H7 (cell line): ENCODE measurements at regions not wholly inside any gene's neighbourhood (a gene's known extent, or its start where the extent isn't known, plus 50 kb on each side); places are given as distances from the start of the nearest gene placed in this dataset.

Experiments
- DNase-seq: peaks from one replicate; pipeline ENCODE4 v3.0.0; 2012
- H3K27me3 ChIP-seq: 2 replicates; pipeline ENCODE4 v1.6.0; 2011; ENCODE audit warnings: mild to moderate bottlenecking, low read length; ENCODE audit not compliant: control insufficient read depth, insufficient read depth
- H3K36me3 ChIP-seq: replicated peaks from 2 replicates; pipeline ENCODE4 v1.5.1; 2011; ENCODE audit warnings: low read length; ENCODE audit not compliant: control insufficient read depth, insufficient read depth
- H3K4me3 ChIP-seq: 2 replicates; pipeline ENCODE4 v1.5.1; 2011; ENCODE audit warnings: low read depth, mild to moderate bottlenecking, control low read depth, low read length, moderate library complexity; ENCODE audit not compliant: insufficient read depth

- no peaks in the 10 kb centered on the region for H3K27me3 ChIP-seq
- H3K4me3 ChIP-seq = no peak overlapping the region
- H3K36me3 ChIP-seq = no peaks in the 10 kb centered on the region
- DNase-seq = no peak
Measured at GRCh38 chr12:59887178-59887577, 291.3 kb downstream of the SLC16A7 start.

GRCh38 chr12:59890896-59891579 is 295.2 kb downstream of the SLC16A7 start:
- Histone ChIP-seq H3K27me3 (no peaks in the 10 kb centered on the region), H3K36me3 (no peaks in the 10 kb centered on the region), H3K4me3 (no peak overlapping the region)
- DNase-seq = no peak

GRCh38 chr12:59895166-59895775 is 299.4 kb downstream of the SLC16A7 start:
- no peak for DNase-seq
- H3K27me3 ChIP-seq = no peaks in the 10 kb centered on the region

GRCh38 chr12:59904874-59905521 is 309.2 kb downstream of the SLC16A7 start:
- no peaks in the 10 kb centered on the region for H3K27me3 ChIP-seq
- no peak for DNase-seq
- H3K4me3 ChIP-seq = no peak overlapping the region
- H3K36me3 ChIP-seq = no peaks in the 10 kb centered on the region

More at GRCh38 chr12:59895166-59895775, 299.4 kb downstream of the SLC16A7 start:
- Histone ChIP-seq H3K4me3 (no peak overlapping the region), H3K36me3 (no peaks in the 10 kb centered on the region)

GRCh38 chr12:59911516-59911915 is 315.7 kb downstream of the SLC16A7 start:
- Histone ChIP-seq H3K4me3 (no peak overlapping the region), H3K36me3 (no peaks in the 10 kb centered on the region), H3K27me3 (no peaks in the 10 kb centered on the region)
- DNase-seq = no peak

- DNase-seq = no peak
- Histone ChIP-seq H3K36me3 (no peaks in the 10 kb centered on the region), H3K27me3 (no peaks in the 10 kb centered on the region), H3K4me3 (no peak overlapping the region)
Measured at GRCh38 chr12:59916988-59917387, 321.2 kb downstream of the SLC16A7 start.

GRCh38 chr12:59927032-59927431 is 331.2 kb downstream of the SLC16A7 start:
- Histone ChIP-seq H3K27me3 (no peaks in the 10 kb centered on the region), H3K4me3 (no peak overlapping the region), H3K36me3 (no peaks in the 10 kb centered on the region)
- DNase-seq = no peak

GRCh38 chr12:59928416-59928815 is 332.6 kb downstream of the SLC16A7 start:
- no peak for DNase-seq
- no peaks in the 10 kb centered on the region for H3K27me3 ChIP-seq
- no peaks in the 10 kb centered on the region for H3K36me3 ChIP-seq
- H3K4me3 ChIP-seq = no peak overlapping the region

- Histone ChIP-seq H3K36me3 (no peaks in the 10 kb centered on the region), H3K27me3 (no peaks in the 10 kb centered on the region), H3K4me3 (no peak overlapping the region)
- no peak for DNase-seq
Measured at GRCh38 chr12:59929110-59929509, 333.3 kb downstream of the SLC16A7 start.

GRCh38 chr12:59934486-59934885 is 338.7 kb downstream of the SLC16A7 start:
- no peaks in the 10 kb centered on the region for H3K36me3 ChIP-seq
- H3K27me3 ChIP-seq = no peaks in the 10 kb centered on the region; the same call in 1 of the 2 replicates
- no peak overlapping the region for H3K4me3 ChIP-seq
- DNase-seq = no peak

GRCh38 chr12:59936534-59936933 is 340.7 kb downstream of the SLC16A7 start:
- no peaks in the 10 kb centered on the region for H3K36me3 ChIP-seq
- no peak overlapping the region for H3K4me3 ChIP-seq
- DNase-seq = no peak
- H3K27me3 ChIP-seq = no peaks in the 10 kb centered on the region; the same call in 1 of the 2 replicates

GRCh38 chr12:59937148-59937547 is 341.3 kb downstream of the SLC16A7 start:
- Histone ChIP-seq H3K36me3 (no peaks in the 10 kb centered on the region), H3K4me3 (no peak overlapping the region), H3K27me3 (no peaks in the 10 kb centered on the region; the same call in 1 of the 2 replicates)
- no peak for DNase-seq

- peak; percentile 1 for DNase-seq
Measured at GRCh38 chr12:59938190-59938962, 342.5 kb downstream of the SLC16A7 start.

GRCh38 chr12:59940631-59941342 is 345.0 kb downstream of the SLC16A7 start:
- no peaks in the 10 kb centered on the region; the same call in 1 of the 2 replicates for H3K27me3 ChIP-seq
- H3K36me3 ChIP-seq = no peaks in the 10 kb centered on the region
- H3K4me3 ChIP-seq = no peak overlapping the region
- no peak for DNase-seq

More at GRCh38 chr12:59938190-59938962, 342.5 kb downstream of the SLC16A7 start:
- Histone ChIP-seq H3K36me3 (no peaks in the 10 kb centered on the region), H3K4me3 (no peak overlapping the region), H3K27me3 (no peaks in the 10 kb centered on the region; the same call in 1 of the 2 replicates)
